Upper lobe of right lung (tissue), 1 donor: ENCODE measurements at regions not wholly inside any gene's neighbourhood (a gene's known extent, or its start where the extent isn't known, plus 50 kb on each side); places are given as distances from the start of the nearest gene placed in this dataset.

ENCODE experiments used
- ATAC-seq: fragments of 200-7000 bp; cut with Tn5 transposase; one replicate; pipeline ENCODE4 v1.9.1; 2020; ENCODE audit warnings: mild to moderate bottlenecking, moderate library complexity
- DNase-seq: peaks from one replicate; pipeline ENCODE4 v3.0.0-alpha.2; 2020
- H3K27ac ChIP-seq: fragments of 200-600 bp; one replicate; pipeline ENCODE4 v1.8.0; 2022
- H3K27me3 ChIP-seq: fragments of 200-600 bp; one replicate; pipeline ENCODE4 v1.8.0; 2022; ENCODE audit warnings: mild to moderate bottlenecking
- H3K36me3 ChIP-seq: fragments of 200-600 bp; one replicate; pipeline ENCODE4 v1.8.0; 2022
- H3K4me1 ChIP-seq: fragments of 200-600 bp; one replicate; pipeline ENCODE4 v1.8.0; 2022
- H3K4me3 ChIP-seq: fragments of 200-600 bp; one replicate; pipeline ENCODE4 v1.8.0; 2022; ENCODE audit warnings: mild to moderate bottlenecking
- H3K9me3 ChIP-seq: fragments of 200-600 bp; one replicate; pipeline ENCODE4 v1.8.0; 2022
- CTCF ChIP-seq: fragments of 200-600 bp; IDR thresholded peaks from one replicate; pipeline ENCODE4 v1.8.0; 2022; ENCODE audit warnings: antibody characterized with exemption
- intact Hi-C: fragments of 100-400 bp; cut with DNase I; formaldehyde crosslinking; loops from one replicate; pipeline ENCODE4 v1.11.0; 2022
- donor health status: DM: no; HTN: yes; CAD: no; lungs with severe emphysema.

- no peak for TF ChIP-seq CTCF
- intact Hi-C loops: no loop called here
- DNase-seq: no peak
- Histone ChIP-seq H3K27me3 (no peaks in the 10 kb centered on the region), H3K27ac (no peak overlapping the region), H3K36me3 (no peaks in the 10 kb centered on the region), H3K9me3 (no peaks in the 10 kb centered on the region), H3K4me1 (no peaks in the 10 kb centered on the region), H3K4me3 (no peak overlapping the region)
- ATAC-seq: no peak
Measured at GRCh38 chr6:82097676-82098075, 149.9 kb downstream of the IBTK start.

GRCh38 chr6:82095091-82095490 lies 152.5 kb downstream of the IBTK start:
- DNase-seq: no peak
- Histone ChIP-seq H3K27ac (no peak overlapping the region), H3K4me3 (no peak overlapping the region), H3K27me3 (no peaks in the 10 kb centered on the region), H3K36me3 (no peaks in the 10 kb centered on the region), H3K9me3 (no peaks in the 10 kb centered on the region), H3K4me1 (no peaks in the 10 kb centered on the region)
- intact Hi-C loops: no loop called here
- no peak for ATAC-seq
- no peak for TF ChIP-seq CTCF

- DNase-seq (no peak), ATAC-seq (no peak)
- intact Hi-C loops: no loop called here
- Histone ChIP-seq H3K9me3 (no peaks in the 10 kb centered on the region), H3K4me3 (no peak overlapping the region), H3K4me1 (no peaks in the 10 kb centered on the region), H3K36me3 (no peaks in the 10 kb centered on the region), H3K27ac (no peak overlapping the region), H3K27me3 (no peaks in the 10 kb centered on the region)
- no peak for TF ChIP-seq CTCF
Measured at GRCh38 chr6:82094166-82094806, 153.3 kb downstream of the IBTK start.

- H3K27ac ChIP-seq: no peak overlapping the region
- no peak for ATAC-seq
- H3K4me3 ChIP-seq: no peak overlapping the region
- no peaks in the 10 kb centered on the region for H3K4me1 ChIP-seq
- TF ChIP-seq CTCF: no peak
- H3K9me3 ChIP-seq: no peaks in the 10 kb centered on the region
- no peaks in the 10 kb centered on the region for H3K27me3 ChIP-seq
- DNase-seq: no peak
- no peaks in the 10 kb centered on the region for H3K36me3 ChIP-seq
- intact Hi-C loops: no loop called here
Measured at GRCh38 chr6:82088978-82089771, 158.4 kb downstream of the IBTK start.

- Histone ChIP-seq H3K9me3 (no peaks in the 10 kb centered on the region), H3K36me3 (no peaks in the 10 kb centered on the region), H3K27me3 (no peaks in the 10 kb centered on the region), H3K4me3 (no peak overlapping the region), H3K27ac (no peak overlapping the region), H3K4me1 (no peaks in the 10 kb centered on the region)
- ATAC-seq: no peak
- no peak for DNase-seq
- no peak for TF ChIP-seq CTCF
- intact Hi-C loops: no loop called here
Measured at GRCh38 chr6:82086944-82087343, 160.6 kb downstream of the IBTK start.
